Chondrocyte (in vitro differentiated cells): ENCODE measurements at regions not wholly inside any gene's neighbourhood (a gene's known extent, or its start where the extent isn't known, plus 50 kb on each side); places are given as distances from the start of the nearest gene placed in this dataset.

ENCODE experiments used
- DNase-seq: peaks from one replicate; pipeline ENCODE4 v3.0.0; 2021; ENCODE audit warnings: mixed read lengths, low spot score
- H3K27ac Mint-ChIP-seq: one replicate; pipeline ENCODE4 v1.8.0; 2021; ENCODE audit warnings: mild to moderate bottlenecking, moderate library complexity, mixed read lengths; ENCODE audit not compliant: unreplicated experiment
- H3K27me3 Mint-ChIP-seq: 2 replicates; pipeline ENCODE4 v1.8.0; 2021; ENCODE audit warnings: low read depth, mixed read lengths
- H3K36me3 Mint-ChIP-seq: 2 replicates; pipeline ENCODE4 v1.8.0; 2021; ENCODE audit warnings: low read depth, mixed read lengths
- H3K4me1 Mint-ChIP-seq: 2 replicates; pipeline ENCODE4 v1.8.0; 2021; ENCODE audit warnings: low read depth, mild to moderate bottlenecking, mixed read lengths
- H3K4me3 Mint-ChIP-seq: one replicate; pipeline ENCODE4 v1.8.0; 2021; ENCODE audit warnings: mild to moderate bottlenecking, moderate library complexity, mixed read lengths; ENCODE audit not compliant: unreplicated experiment
- H3K9me3 Mint-ChIP-seq: 2 replicates; pipeline ENCODE4 v1.8.0; 2021; ENCODE audit warnings: low read depth, mixed read lengths
- TF ChIP-seq, protein P1 (sequence below): fragments of 200-600 bp; sonication (generic); IDR thresholded peaks from 2 replicates; pipeline ENCODE4 v1.5.0; 2021; ENCODE audit warnings: antibody characterized with exemption, mild to moderate bottlenecking, moderate library complexity

DNA sequence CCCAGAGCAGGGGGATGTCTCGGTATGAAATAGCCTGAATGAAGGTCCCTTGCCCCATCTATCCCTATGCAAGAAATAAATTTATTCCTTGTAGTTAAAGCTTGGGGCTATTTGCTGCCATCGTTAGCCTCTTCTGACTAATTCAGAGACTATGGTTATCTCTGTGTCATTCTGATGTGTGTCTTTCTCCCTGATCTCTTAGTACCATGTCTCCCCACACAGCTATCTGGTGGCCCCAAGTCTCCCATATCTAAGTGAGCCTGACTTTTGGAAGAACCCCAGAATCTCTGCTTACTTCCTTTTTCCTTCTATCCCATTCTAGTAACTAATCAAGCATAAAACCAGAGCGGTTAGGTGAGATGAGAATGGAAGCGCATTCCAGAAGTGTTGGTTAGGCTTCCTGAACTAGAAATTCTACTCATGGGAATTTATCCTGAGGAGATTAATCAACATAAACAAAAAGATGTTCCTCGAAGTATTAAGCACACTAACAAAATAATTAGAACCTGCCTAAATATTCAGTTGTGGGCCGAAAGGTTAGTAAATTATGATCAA lies 71.4 kb upstream of the BMAL1 start:
- H3K9me3 Mint-ChIP-seq: peaks cover 5% of the 10 kb centered on the region
- no peak for DNase-seq
- no peaks in the 10 kb centered on the region for H3K27me3 Mint-ChIP-seq
- no peak overlapping the region for H3K4me3 Mint-ChIP-seq
- H3K36me3 Mint-ChIP-seq: no peaks in the 10 kb centered on the region
- H3K4me1 Mint-ChIP-seq: peaks cover 15% of the 10 kb centered on the region
- TF ChIP-seq, protein P1, sequence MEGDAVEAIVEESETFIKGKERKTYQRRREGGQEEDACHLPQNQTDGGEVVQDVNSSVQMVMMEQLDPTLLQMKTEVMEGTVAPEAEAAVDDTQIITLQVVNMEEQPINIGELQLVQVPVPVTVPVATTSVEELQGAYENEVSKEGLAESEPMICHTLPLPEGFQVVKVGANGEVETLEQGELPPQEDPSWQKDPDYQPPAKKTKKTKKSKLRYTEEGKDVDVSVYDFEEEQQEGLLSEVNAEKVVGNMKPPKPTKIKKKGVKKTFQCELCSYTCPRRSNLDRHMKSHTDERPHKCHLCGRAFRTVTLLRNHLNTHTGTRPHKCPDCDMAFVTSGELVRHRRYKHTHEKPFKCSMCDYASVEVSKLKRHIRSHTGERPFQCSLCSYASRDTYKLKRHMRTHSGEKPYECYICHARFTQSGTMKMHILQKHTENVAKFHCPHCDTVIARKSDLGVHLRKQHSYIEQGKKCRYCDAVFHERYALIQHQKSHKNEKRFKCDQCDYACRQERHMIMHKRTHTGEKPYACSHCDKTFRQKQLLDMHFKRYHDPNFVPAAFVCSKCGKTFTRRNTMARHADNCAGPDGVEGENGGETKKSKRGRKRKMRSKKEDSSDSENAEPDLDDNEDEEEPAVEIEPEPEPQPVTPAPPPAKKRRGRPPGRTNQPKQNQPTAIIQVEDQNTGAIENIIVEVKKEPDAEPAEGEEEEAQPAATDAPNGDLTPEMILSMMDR: no peak
- H3K27ac Mint-ChIP-seq: no peak overlapping the region

DNA sequence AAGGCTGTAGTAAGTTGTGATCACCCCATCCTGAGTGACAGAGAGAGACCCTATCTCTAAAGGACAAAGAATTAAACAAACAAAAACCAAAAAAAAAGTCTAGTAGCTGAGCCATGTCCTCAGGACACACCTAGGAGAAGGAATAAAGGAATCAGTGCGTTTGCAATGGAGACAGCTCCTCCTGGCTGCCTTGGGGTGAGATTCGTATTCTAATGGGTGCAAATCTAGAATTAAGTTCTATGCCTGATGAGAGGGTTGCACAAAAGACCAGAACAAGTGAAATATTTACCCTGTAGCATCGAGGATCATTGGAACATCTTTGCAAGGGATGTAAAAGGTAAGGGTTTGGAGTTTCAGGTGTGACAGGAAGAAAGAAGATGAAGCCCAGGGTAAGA lies 70.3 kb upstream of the BMAL1 start:
- Mint-ChIP-seq H3K36me3 (no peaks in the 10 kb centered on the region), H3K4me3 (no peak overlapping the region), H3K9me3 (no peaks in the 10 kb centered on the region), H3K27ac (peak overlapping the region; percentile 76), H3K4me1 (peaks cover 15% of the 10 kb centered on the region), H3K27me3 (no peaks in the 10 kb centered on the region)
- no peak for DNase-seq
- TF ChIP-seq, protein P1: no peak

- H3K27me3 Mint-ChIP-seq: no peaks in the 10 kb centered on the region
- TF ChIP-seq, protein P1: no peak
- DNase-seq: no peak
- peak overlapping the region; percentile 40 for H3K4me3 Mint-ChIP-seq
- H3K27ac Mint-ChIP-seq: peak overlapping the region; percentile 76
- no peaks in the 10 kb centered on the region for H3K36me3 Mint-ChIP-seq
- H3K9me3 Mint-ChIP-seq: no peaks in the 10 kb centered on the region
- H3K4me1 Mint-ChIP-seq: peaks cover 15% of the 10 kb centered on the region
These were observed 69.7 kb upstream of the BMAL1 start for GRCh38 chr11:13207665-13208594.

DNA sequence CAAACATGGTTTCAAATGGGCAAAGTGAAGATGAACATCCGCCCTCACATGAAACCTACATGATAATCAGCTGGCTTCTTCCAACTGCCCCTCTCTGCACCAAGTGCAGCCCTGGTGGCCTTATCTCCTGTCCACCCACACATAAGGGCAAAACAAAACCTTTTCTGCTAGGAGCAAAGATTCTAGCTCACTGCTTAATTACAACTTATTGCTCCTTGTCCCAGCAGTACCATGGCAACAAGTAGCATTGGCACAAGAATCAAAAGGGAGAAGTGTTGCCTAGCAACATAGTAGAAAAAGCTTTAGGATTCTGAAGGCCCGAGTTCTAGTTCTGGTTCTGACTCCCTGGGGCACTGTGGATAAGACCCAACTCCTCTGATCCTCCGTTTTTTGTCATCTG lies 68.7 kb upstream of the BMAL1 start:
- no peaks in the 10 kb centered on the region for H3K27me3 Mint-ChIP-seq
- no peak for DNase-seq
- H3K4me1 Mint-ChIP-seq: peaks cover 17% of the 10 kb centered on the region
- TF ChIP-seq, protein P1: no peak
- no peaks in the 10 kb centered on the region for H3K36me3 Mint-ChIP-seq
- no peak overlapping the region for H3K4me3 Mint-ChIP-seq
- no peaks in the 10 kb centered on the region for H3K9me3 Mint-ChIP-seq
- H3K27ac Mint-ChIP-seq: no peak overlapping the region

DNA sequence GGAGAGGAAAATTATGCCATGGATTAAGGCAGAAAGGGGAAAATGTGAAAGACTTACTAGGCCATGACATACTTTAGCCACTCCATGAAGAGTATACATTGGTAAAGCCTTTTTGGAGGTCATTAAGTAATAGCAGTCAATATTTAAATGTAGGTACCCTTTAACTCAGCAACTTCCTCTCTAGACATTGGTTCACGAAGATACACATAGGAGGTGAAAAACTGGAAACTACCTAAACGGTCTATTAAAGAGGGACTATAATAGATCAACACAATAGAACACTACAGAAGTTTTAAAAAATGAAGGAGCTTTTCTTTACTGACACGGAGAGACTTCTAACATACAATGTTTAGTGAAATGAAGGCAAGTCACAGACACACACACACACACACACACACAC lies 68.2 kb upstream of the BMAL1 start:
- Mint-ChIP-seq H3K27ac (no peak overlapping the region), H3K27me3 (no peaks in the 10 kb centered on the region), H3K36me3 (no peaks in the 10 kb centered on the region), H3K4me3 (no peak overlapping the region), H3K4me1 (peaks cover 21% of the 10 kb centered on the region), H3K9me3 (no peaks in the 10 kb centered on the region)
- TF ChIP-seq, protein P1: no peak
- DNase-seq: no peak
